BJ (cell line): ENCODE measurements at regions not wholly inside any gene's neighbourhood (a gene's known extent, or its start where the extent isn't known, plus 50 kb on each side); places are given as distances from the start of the nearest gene placed in this dataset.

Source experiments
- CTCF ChIA-PET: fragments of 350-600 bp; formaldehyde crosslinking; extraction: SDS; loops from one replicate; lab custom pipeline; 2021; ENCODE audit warnings: antibody characterized with exemption, inconsistent platforms; lab: Yijun Ruan, JAX
- POLR2A ChIA-PET: fragments of 300-600 bp; sonication (Branson Sonifier 250); formaldehyde crosslinking; extraction: SDS; loops from one replicate; lab custom pipeline; 2021; ENCODE audit warnings: antibody characterized with exemption; lab: Charles Lee
- DNase-seq: peaks from one replicate; pipeline ENCODE4 v3.0.0-alpha.2; 2011; ENCODE audit warnings: low read depth
- H3K27me3 ChIP-seq: 2 replicates; pipeline ENCODE4 v1.6.0; 2011; ENCODE audit warnings: low read length; ENCODE audit not compliant: control insufficient read depth, insufficient read depth
- H3K36me3 ChIP-seq: 2 replicates; pipeline ENCODE4 v1.5.1; 2011; ENCODE audit warnings: low read length; ENCODE audit not compliant: control insufficient read depth, insufficient read depth
- H3K4me3 ChIP-seq: 2 replicates; pipeline ENCODE4 v1.5.1; 2011; ENCODE audit warnings: low read depth, mild to moderate bottlenecking, control low read depth, low read length
- CTCF ChIP-seq: IDR thresholded peaks from 2 replicates; pipeline ENCODE4 v1.5.1; 2011; ENCODE audit warnings: low read depth, mild to moderate bottlenecking, control low read depth, inconsistent platforms, low read length, moderate library complexity; ENCODE audit not compliant: insufficient read depth

- CTCF ChIA-PET, result no interaction called here
- DNase-seq, result no peak
- POLR2A ChIA-PET, result no interaction called here
- H3K27me3 ChIP-seq, result no peaks in the 10 kb centered on the region
- no peaks in the 10 kb centered on the region for H3K36me3 ChIP-seq
- H3K4me3 ChIP-seq, result no peak overlapping the region
- TF ChIP-seq CTCF, result no peak
Measured at GRCh38 chr12:115470526-115470925, 786.6 kb upstream of the TBX3 start.

- CTCF ChIA-PET, result interaction anchor here (0.6 to 1.2 kb wide), 2 partner anchors 35 to 335 kb away, joined by 3 to 5 read pairs; no protein-coding TSS in a partner anchor
Measured at GRCh38 chr12:115468087-115468510, 784.1 kb upstream of the TBX3 start.

GRCh38 chr12:115467531-115467930 lies 783.6 kb upstream of the TBX3 start:
- H3K36me3 ChIP-seq, result no peaks in the 10 kb centered on the region
- no peak for DNase-seq
- no peaks in the 10 kb centered on the region for H3K27me3 ChIP-seq
- no peak for TF ChIP-seq CTCF
- no peak overlapping the region for H3K4me3 ChIP-seq
- CTCF ChIA-PET, result interaction anchor here (0.6 to 1.2 kb wide), 3 partner anchors 12 to 335 kb away, joined by 3 to 5 read pairs (median 3); no protein-coding TSS in a partner anchor
- POLR2A ChIA-PET, result no interaction called here

More at GRCh38 chr12:115468087-115468510, 784.1 kb upstream of the TBX3 start:
- DNase-seq, result no peak
- Histone ChIP-seq H3K27me3 (no peaks in the 10 kb centered on the region), H3K4me3 (no peak overlapping the region), H3K36me3 (no peaks in the 10 kb centered on the region)
- TF ChIP-seq CTCF, result peak; percentile 33
- POLR2A ChIA-PET, result no interaction called here

GRCh38 chr12:115466076-115466475 lies 782.1 kb upstream of the TBX3 start:
- ChIA-PET CTCF (interaction anchor here (0.6 to 0.8 kb wide), 2 partner anchors 14 to 138 kb away, joined by 3 read pairs; no protein-coding TSS in a partner anchor), POLR2A (no interaction called here)
- H3K4me3 ChIP-seq, result no peak overlapping the region
- TF ChIP-seq CTCF, result no peak
- H3K27me3 ChIP-seq, result no peaks in the 10 kb centered on the region
- peak; percentile 10 for DNase-seq
- no peaks in the 10 kb centered on the region for H3K36me3 ChIP-seq

- ChIA-PET CTCF (interaction anchor here (1.0 to 1.4 kb wide), 2 partner anchors 9 to 10 kb away, joined by 3 to 4 read pairs; no protein-coding TSS in a partner anchor), POLR2A (no interaction called here)
- no peak overlapping the region for H3K4me3 ChIP-seq
- no peak for TF ChIP-seq CTCF
- no peaks in the 10 kb centered on the region for H3K36me3 ChIP-seq
- no peak for DNase-seq
- no peaks in the 10 kb centered on the region for H3K27me3 ChIP-seq
Measured at GRCh38 chr12:115464661-115465060, 780.7 kb upstream of the TBX3 start.
